SK-N-MC (cell line): ENCODE measurements at regions not wholly inside any gene's neighbourhood (a gene's known extent, or its start where the extent isn't known, plus 50 kb on each side); places are given as distances from the start of the nearest gene placed in this dataset.

ENCODE experiments used
- EZH2 ChIP-seq: fragments of 200-600 bp; sonication (generic); IDR thresholded peaks from one replicate; pipeline ENCODE4 v1.6.1; 2017; ENCODE audit warnings: antibody characterized with exemption
- POLR2AphosphoS5 ChIP-seq: IDR thresholded peaks from 2 replicates; pipeline ENCODE4 v1.6.1; 2012; ENCODE audit warnings: mild to moderate bottlenecking, low read depth, low read length, borderline replicate concordance

DNA sequence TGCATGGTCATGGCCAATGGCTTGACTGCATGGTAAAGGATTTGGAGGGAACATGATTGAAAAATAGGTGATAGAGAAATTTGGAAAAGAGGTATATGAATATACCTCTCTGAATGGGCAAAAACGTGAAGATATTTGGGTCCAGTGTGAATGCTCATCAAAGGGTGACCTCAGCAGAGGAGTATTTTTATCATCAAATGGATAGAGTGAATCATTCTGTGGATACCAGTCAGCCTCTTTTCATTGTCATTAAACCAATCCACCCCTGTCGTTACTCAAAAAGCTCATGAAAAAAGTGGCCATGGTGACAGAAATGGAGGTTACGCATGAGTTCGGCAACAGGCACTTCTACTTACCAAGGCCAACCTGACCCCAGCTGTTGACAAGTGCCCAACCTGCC, 1074.7 kb downstream of the TSN start:
- TF ChIP-seq EZH2 (no peak), POLR2AphosphoS5 (no peak)
